ENCODE measurements at regions not wholly inside any gene's neighbourhood (a gene's known extent, or its start where the extent isn't known, plus 50 kb on each side); places are given as distances from the start of the nearest gene placed in this dataset.

- no peak overlapping the region for H3K4me2 ChIP-seq (ENCODE audit: low read length)
- H3K9me2 ChIP-seq (replicated peaks; ENCODE audit: control insufficient read depth, low read length), result no peaks in the 10 kb centered on the region
- H3K9me3 ChIP-seq (ENCODE audit: control insufficient read depth, insufficient read depth, low read length), result no peaks in the 10 kb centered on the region
Observed at GRCh38 chr18:6629635-6630140, 99.8 kb upstream of the ARHGAP28 start.

GRCh38 chr18:6633310-6633709, 96.2 kb upstream of the ARHGAP28 start:
- no peaks in the 10 kb centered on the region for H4K20me1 ChIP-seq (ENCODE audit: control insufficient read depth, insufficient read depth, low read depth, low read length)
- H3K4me3 ChIP-seq (ENCODE audit: low read length), result no peak overlapping the region
- no peaks in the 10 kb centered on the region for H3K79me2 ChIP-seq (ENCODE audit: control insufficient read depth, low read length)
- no peaks in the 10 kb centered on the region for H3F3A ChIP-seq (ENCODE audit: control insufficient read depth, insufficient read depth)
- H3K4me2 ChIP-seq (ENCODE audit: low read length), result no peak overlapping the region
- no peaks in the 10 kb centered on the region for H3K36me3 ChIP-seq (ENCODE audit: control insufficient read depth, low read length)
- no peaks in the 10 kb centered on the region for H3K27me3 ChIP-seq (ENCODE audit: control insufficient read depth, low read length)
- H3K27ac ChIP-seq (ENCODE audit: low read depth, low read length), result no peak overlapping the region
- no peak for TF ChIP-seq CTCF (IDR thresholded peaks at IDR 0.05; ENCODE audit: low read depth, low read length, poor library complexity, severe bottlenecking)
- no peak for TF ChIP-seq EZH2phosphoT487 (IDR thresholded peaks at IDR 0.05; ENCODE audit: borderline replicate concordance, low read length)
- H3K9me2 ChIP-seq (replicated peaks; ENCODE audit: control insufficient read depth, low read length), result no peaks in the 10 kb centered on the region
- H3K4me1 ChIP-seq (ENCODE audit: control insufficient read depth, low read length), result no peaks in the 10 kb centered on the region
- H3K9me3 ChIP-seq (ENCODE audit: control insufficient read depth, insufficient read depth, low read length), result no peaks in the 10 kb centered on the region

More at GRCh38 chr18:6629635-6630140, 99.8 kb upstream of the ARHGAP28 start:
- TF ChIP-seq EZH2phosphoT487 (IDR thresholded peaks at IDR 0.05; ENCODE audit: borderline replicate concordance, low read length) (no peak), CTCF (IDR thresholded peaks at IDR 0.05; ENCODE audit: low read depth, low read length, poor library complexity, severe bottlenecking) (no peak)
- H3K79me2 ChIP-seq (ENCODE audit: control insufficient read depth, low read length), result no peaks in the 10 kb centered on the region
- no peaks in the 10 kb centered on the region for H4K20me1 ChIP-seq (ENCODE audit: control insufficient read depth, insufficient read depth, low read depth, low read length)
- no peaks in the 10 kb centered on the region for H3F3A ChIP-seq (ENCODE audit: control insufficient read depth, insufficient read depth)
- no peaks in the 10 kb centered on the region for H3K4me1 ChIP-seq (ENCODE audit: control insufficient read depth, low read length)
- no peaks in the 10 kb centered on the region for H3K27me3 ChIP-seq (ENCODE audit: control insufficient read depth, low read length)
- no peaks in the 10 kb centered on the region for H3K36me3 ChIP-seq (ENCODE audit: control insufficient read depth, low read length)
- H3K4me3 ChIP-seq (ENCODE audit: low read length), result no peak overlapping the region
- no peak overlapping the region for H3K27ac ChIP-seq (ENCODE audit: low read depth, low read length)

DNA sequence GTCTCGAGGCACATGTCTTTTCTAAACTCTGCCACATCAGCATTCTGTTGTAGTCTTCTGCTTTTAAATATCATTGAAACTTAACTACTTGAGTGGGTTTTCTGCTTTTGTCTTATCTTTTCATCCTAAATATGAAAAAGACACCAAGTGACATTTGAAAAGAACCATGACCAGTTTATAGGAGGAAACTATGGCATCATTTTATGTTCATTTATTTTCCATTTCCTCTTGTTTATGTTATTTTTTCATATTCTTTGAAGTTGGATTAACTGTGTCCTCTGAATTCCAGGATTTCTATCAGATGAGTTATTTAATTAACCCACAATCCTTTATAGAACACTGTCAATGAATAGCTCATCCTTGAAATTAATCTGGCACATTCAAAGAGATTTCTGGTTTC, 93.4 kb upstream of the ARHGAP28 start:
- H3K4me3 ChIP-seq (ENCODE audit: low read length), result no peak overlapping the region
- H4K20me1 ChIP-seq (ENCODE audit: control insufficient read depth, insufficient read depth, low read depth, low read length), result no peaks in the 10 kb centered on the region
- H3K36me3 ChIP-seq (ENCODE audit: control insufficient read depth, low read length), result no peaks in the 10 kb centered on the region
- H3K9me3 ChIP-seq (ENCODE audit: control insufficient read depth, insufficient read depth, low read length), result no peaks in the 10 kb centered on the region
- H3K4me1 ChIP-seq (ENCODE audit: control insufficient read depth, low read length), result no peaks in the 10 kb centered on the region
- no peak for TF ChIP-seq CTCF (IDR thresholded peaks at IDR 0.05; ENCODE audit: low read depth, low read length, poor library complexity, severe bottlenecking)
- no peak for TF ChIP-seq EZH2phosphoT487 (IDR thresholded peaks at IDR 0.05; ENCODE audit: borderline replicate concordance, low read length)
- no peak overlapping the region for H3K4me2 ChIP-seq (ENCODE audit: low read length)
- H3K27me3 ChIP-seq (ENCODE audit: control insufficient read depth, low read length), result no peaks in the 10 kb centered on the region
- H3F3A ChIP-seq (ENCODE audit: control insufficient read depth, insufficient read depth), result no peaks in the 10 kb centered on the region
- H3K27ac ChIP-seq (ENCODE audit: low read depth, low read length), result no peak overlapping the region
- H3K9me2 ChIP-seq (replicated peaks; ENCODE audit: control insufficient read depth, low read length), result no peaks in the 10 kb centered on the region
- H3K79me2 ChIP-seq (ENCODE audit: control insufficient read depth, low read length), result no peaks in the 10 kb centered on the region

Data from DOHH2 (cell line).